ENCODE measurements at regions not wholly inside any gene's neighbourhood (a gene's known extent, or its start where the extent isn't known, plus 50 kb on each side); places are given as distances from the start of the nearest gene placed in this dataset.

GRCh38 chr7:155998766-155999630, 186.7 kb upstream of the SHH start:
- Histone ChIP-seq H3K9me3 (no peaks in the 10 kb centered on the region), H3K27ac (no peak overlapping the region), H3K27me3 (no peaks in the 10 kb centered on the region), H3K4me3 (no peak overlapping the region), H3K4me1 (no peaks in the 10 kb centered on the region), H3K36me3 (no peaks in the 10 kb centered on the region)
- ATAC-seq (no peak), DNase-seq (no peak)
- in situ Hi-C loops (cut with MboI; ENCODE audit: low sequenced_read_pairs in 4 of 4): no loop called here
- intact Hi-C loops (cut with DNase I; ENCODE audit: low total_unique reads): no loop called here
- no peak for TF ChIP-seq POLR2A (IDR thresholded peaks at IDR 0.05)

DNA sequence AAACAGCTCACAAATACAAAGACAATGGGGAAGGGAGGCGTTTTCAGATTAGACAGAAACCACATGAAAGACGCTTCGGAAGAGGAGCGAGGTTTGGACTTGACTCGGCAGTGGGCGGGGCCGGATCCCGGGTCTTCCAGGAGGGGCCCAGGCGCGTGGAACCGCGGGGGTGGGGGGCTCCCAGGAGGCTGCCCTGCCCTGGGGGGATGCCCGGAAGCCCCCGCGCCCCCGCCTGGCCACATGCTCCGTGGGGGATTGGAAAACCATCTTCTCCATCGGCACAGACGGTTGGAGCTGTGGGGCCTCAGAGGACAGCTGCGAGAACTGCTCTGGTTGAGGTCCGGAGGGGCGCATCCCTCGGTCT, 186.0 kb upstream of the SHH start:
- H3K27ac ChIP-seq: no peak overlapping the region
- DNase-seq (no peak), ATAC-seq (no peak)
- H3K4me3 ChIP-seq: no peak overlapping the region
- no peaks in the 10 kb centered on the region for H3K36me3 ChIP-seq
- H3K9me3 ChIP-seq: no peaks in the 10 kb centered on the region
- in situ Hi-C loops (cut with MboI; ENCODE audit: low sequenced_read_pairs in 4 of 4) (no loop called here), intact Hi-C loops (cut with DNase I; ENCODE audit: low total_unique reads) (no loop called here)
- TF ChIP-seq CTCF (IDR thresholded peaks at IDR 0.05 in 4 of 5, conservative IDR thresholded peaks at IDR 0.05 in 1 of 5) (no peak), POLR2A (IDR thresholded peaks at IDR 0.05) (no peak)
- no peaks in the 10 kb centered on the region for H3K27me3 ChIP-seq
- no peaks in the 10 kb centered on the region for H3K4me1 ChIP-seq

- no peaks in the 10 kb centered on the region for H3K4me1 ChIP-seq
- no peak overlapping the region for H3K4me3 ChIP-seq
- H3K27ac ChIP-seq: no peak overlapping the region
- H3K9me3 ChIP-seq: no peaks in the 10 kb centered on the region
- H3K27me3 ChIP-seq: no peaks in the 10 kb centered on the region
- TF ChIP-seq POLR2A (IDR thresholded peaks at IDR 0.05) (no peak), CTCF (IDR thresholded peaks at IDR 0.05 in 4 of 5, conservative IDR thresholded peaks at IDR 0.05 in 1 of 5) (no peak)
- intact Hi-C loops (cut with DNase I; ENCODE audit: low total_unique reads) (no loop called here), in situ Hi-C loops (cut with MboI; ENCODE audit: low sequenced_read_pairs in 4 of 4) (no loop called here)
- ATAC-seq: no peak
- no peaks in the 10 kb centered on the region for H3K36me3 ChIP-seq
- DNase-seq: no peak
Measured at GRCh38 chr7:155997431-155998327, 185.4 kb upstream of the SHH start.

GRCh38 chr7:155996718-155997280, 184.5 kb upstream of the SHH start:
- ATAC-seq: no peak
- DNase-seq: no peak
- Histone ChIP-seq H3K27ac (no peak overlapping the region), H3K36me3 (no peaks in the 10 kb centered on the region), H3K4me3 (no peak overlapping the region), H3K27me3 (no peaks in the 10 kb centered on the region), H3K4me1 (no peaks in the 10 kb centered on the region), H3K9me3 (no peaks in the 10 kb centered on the region)
- in situ Hi-C loops (cut with MboI; ENCODE audit: low sequenced_read_pairs in 4 of 4) (no loop called here), intact Hi-C loops (cut with DNase I; ENCODE audit: low total_unique reads) (no loop called here)
- TF ChIP-seq CTCF (IDR thresholded peaks at IDR 0.05 in 4 of 5, conservative IDR thresholded peaks at IDR 0.05 in 1 of 5): no peak
- no peak for TF ChIP-seq POLR2A (IDR thresholded peaks at IDR 0.05)

- Histone ChIP-seq H3K4me3 (no peak overlapping the region), H3K36me3 (no peaks in the 10 kb centered on the region), H3K9me3 (no peaks in the 10 kb centered on the region), H3K27ac (no peak overlapping the region), H3K4me1 (no peaks in the 10 kb centered on the region), H3K27me3 (no peaks in the 10 kb centered on the region)
- intact Hi-C loops (cut with DNase I; ENCODE audit: low total_unique reads): no loop called here
- in situ Hi-C loops (cut with MboI; ENCODE audit: low sequenced_read_pairs in 4 of 4): no loop called here
- TF ChIP-seq POLR2A (IDR thresholded peaks at IDR 0.05): no peak
- TF ChIP-seq CTCF (IDR thresholded peaks at IDR 0.05 in 4 of 5, conservative IDR thresholded peaks at IDR 0.05 in 1 of 5): no peak
- DNase-seq (no peak), ATAC-seq (no peak)
Measured at GRCh38 chr7:155995183-155995612, 182.9 kb upstream of the SHH start.

Data from gastrocnemius medialis (tissue), 4 donors.